ENCODE measurements at regions not wholly inside any gene's neighbourhood (a gene's known extent, or its start where the extent isn't known, plus 50 kb on each side); places are given as distances from the start of the nearest gene placed in this dataset.

GRCh38 chr4:108360754-108361445 is 192.2 kb upstream of the LEF1 start:
- no peak for DNase-seq

GRCh38 chr4:108359986-108360681 is 191.4 kb upstream of the LEF1 start:
- no peak for DNase-seq

GRCh38 chr4:108359130-108359985 is 190.6 kb upstream of the LEF1 start:
- DNase-seq: no peak

- DNase-seq: no peak
Observed at GRCh38 chr4:108355902-108356535, 187.3 kb upstream of the LEF1 start.

- DNase-seq: no peak
Observed at GRCh38 chr4:108355186-108355901, 186.6 kb upstream of the LEF1 start.

- peak; percentile 21 to 39 for DNase-seq
Observed at GRCh38 chr4:108352664-108353308, 184.1 kb upstream of the LEF1 start.

- no peak for DNase-seq
Observed at GRCh38 chr4:108351791-108352190, 183.1 kb upstream of the LEF1 start.

GRCh38 chr4:108350332-108350731 is 181.6 kb upstream of the LEF1 start:
- DNase-seq: peak; percentile 7 to 39

GRCh38 chr4:108346818-108347210 is 178.1 kb upstream of the LEF1 start:
- no peak for DNase-seq

- DNase-seq: no peak
Observed at GRCh38 chr4:108345862-108346817, 177.4 kb upstream of the LEF1 start.

- DNase-seq: no peak
Observed at GRCh38 chr4:108342325-108342970, 173.7 kb upstream of the LEF1 start.

- no peak for DNase-seq
Observed at GRCh38 chr4:108337923-108338322, 169.2 kb upstream of the LEF1 start.

- DNase-seq: no peak
Observed at GRCh38 chr4:108336076-108336475, 167.3 kb upstream of the LEF1 start.

GRCh38 chr4:108335081-108335480 is 166.3 kb upstream of the LEF1 start:
- DNase-seq: no peak

GRCh38 chr4:108334031-108334430 is 165.3 kb upstream of the LEF1 start:
- peak in 1 of 2 experiments; percentile 7 for DNase-seq

- DNase-seq: peak in 1 of 2 experiments; percentile 47
Observed at GRCh38 chr4:108333353-108333942, 164.7 kb upstream of the LEF1 start.

GRCh38 chr4:108331905-108332632 is 163.3 kb upstream of the LEF1 start:
- DNase-seq: no peak

GRCh38 chr4:108328383-108328732 is 159.6 kb upstream of the LEF1 start:
- DNase-seq: no peak
